HG03025 (cell line): ENCODE measurements at regions not wholly inside any gene's neighbourhood (a gene's known extent, or its start where the extent isn't known, plus 50 kb on each side); places are given as distances from the start of the nearest gene placed in this dataset.
"Not testable (repeated sequence)": the region's sequence is repeated elsewhere in the genome, so short reads cannot be mapped to it uniquely, and the experiment has no call there.

Experiments used
- ATAC-seq: cut with Tn5 transposase; IDR thresholded peaks from one replicate; pipeline ENCODE4 v1.9.1; 2021; ENCODE audit warnings: mild to moderate bottlenecking, moderate library complexity; ENCODE audit not compliant: unreplicated experiment, low FRiP score

DNA sequence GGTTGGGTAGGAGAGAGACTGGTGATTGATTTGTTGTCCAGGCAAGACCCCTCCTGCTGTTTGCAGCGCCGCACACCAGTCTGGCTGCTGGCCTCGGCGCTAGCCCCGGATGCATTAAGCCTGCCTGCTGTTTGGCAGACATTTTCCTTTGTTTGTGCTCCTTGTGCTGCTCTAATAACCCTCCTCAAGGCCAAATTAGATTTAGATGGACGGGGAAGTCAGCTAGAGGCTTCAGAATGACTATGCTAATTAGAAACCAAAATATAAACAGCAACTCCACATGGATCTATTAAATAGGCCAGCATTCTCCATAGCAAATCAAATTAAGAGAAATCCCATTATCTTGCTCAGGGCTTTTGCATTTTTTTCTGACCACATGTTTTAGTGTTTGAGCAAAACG is 445.2 kb downstream of the SQOR start:
- no peak for ATAC-seq

- no peak for ATAC-seq
Measured at GRCh38 chr15:46088486-46089445, 453.9 kb downstream of the SQOR start.

GRCh38 chr15:46089467-46089935 is 454.7 kb downstream of the SQOR start:
- no peak for ATAC-seq

DNA sequence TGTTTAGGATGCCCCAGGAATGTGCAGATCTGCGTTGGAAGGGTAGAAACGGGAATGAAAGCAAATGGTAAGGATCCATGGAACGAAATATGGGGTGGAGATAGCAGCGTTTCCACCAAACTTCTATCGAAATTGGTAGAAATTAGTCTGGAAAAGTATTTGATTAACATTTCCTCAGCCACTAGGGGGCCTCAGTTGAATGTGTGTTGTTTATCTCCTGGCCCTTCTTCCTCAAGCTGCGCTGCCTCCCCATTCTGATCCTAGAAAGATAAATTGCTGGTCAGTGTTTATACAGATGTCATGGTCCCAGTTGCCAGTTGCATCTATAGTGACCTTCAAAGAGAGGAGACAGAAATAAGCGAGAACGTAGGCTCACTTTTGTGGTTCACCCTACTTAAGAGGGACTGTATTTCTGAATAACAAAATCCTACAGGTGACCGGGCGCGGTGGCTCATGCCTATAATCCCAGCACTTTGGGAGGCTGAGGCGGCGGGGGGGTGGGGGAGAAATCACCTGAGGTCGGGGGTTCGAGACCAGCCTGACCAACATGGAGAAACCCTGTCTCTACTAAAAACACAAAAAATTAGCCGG is 457.1 kb downstream of the SQOR start:
- ATAC-seq = no peak

DNA sequence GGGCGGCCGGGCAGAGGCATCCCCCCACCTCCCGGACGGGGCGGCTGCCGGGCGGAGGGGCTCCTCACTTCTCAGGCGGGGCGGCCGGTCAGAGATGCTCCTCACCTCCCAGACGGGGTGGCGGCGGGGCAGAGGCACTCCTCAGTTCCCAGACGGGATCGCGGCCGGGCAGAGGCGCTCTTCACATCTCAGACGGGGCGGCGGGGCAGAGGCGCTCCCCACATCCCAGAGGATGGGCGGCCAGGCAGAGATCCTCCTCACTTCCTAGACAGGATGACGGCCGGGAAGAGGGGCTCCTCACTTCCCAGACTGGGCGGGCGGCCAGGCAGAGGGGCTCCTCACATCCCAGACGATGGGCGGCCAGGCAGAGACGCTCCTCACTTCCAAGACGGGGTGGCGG is 463.2 kb downstream of the SQOR start:
- not testable (repeated sequence) for ATAC-seq

DNA sequence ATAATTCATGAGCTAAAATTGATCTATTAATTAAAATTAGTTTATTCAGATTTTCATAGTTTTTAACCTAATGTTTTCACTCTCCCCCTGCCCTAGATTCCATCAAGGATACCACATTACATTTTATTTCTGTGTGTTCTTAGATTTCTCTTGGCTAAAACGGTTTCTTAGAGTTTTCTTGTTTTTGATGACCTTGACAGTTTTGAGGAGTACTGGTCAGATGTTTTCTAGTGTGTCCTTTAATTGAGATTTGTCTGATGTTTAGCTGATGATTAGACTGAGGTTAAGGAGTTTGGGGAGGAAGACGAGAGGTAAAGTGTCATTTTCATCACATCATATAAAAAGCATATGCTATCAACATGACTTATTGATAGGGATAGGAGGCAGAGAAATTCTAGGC is 475.9 kb downstream of the SQOR start:
- no peak for ATAC-seq

GRCh38 chr15:46111730-46112129 is 476.9 kb downstream of the SQOR start:
- no peak for ATAC-seq

GRCh38 chr15:46117071-46117470 is 482.2 kb downstream of the SQOR start:
- no peak for ATAC-seq

DNA sequence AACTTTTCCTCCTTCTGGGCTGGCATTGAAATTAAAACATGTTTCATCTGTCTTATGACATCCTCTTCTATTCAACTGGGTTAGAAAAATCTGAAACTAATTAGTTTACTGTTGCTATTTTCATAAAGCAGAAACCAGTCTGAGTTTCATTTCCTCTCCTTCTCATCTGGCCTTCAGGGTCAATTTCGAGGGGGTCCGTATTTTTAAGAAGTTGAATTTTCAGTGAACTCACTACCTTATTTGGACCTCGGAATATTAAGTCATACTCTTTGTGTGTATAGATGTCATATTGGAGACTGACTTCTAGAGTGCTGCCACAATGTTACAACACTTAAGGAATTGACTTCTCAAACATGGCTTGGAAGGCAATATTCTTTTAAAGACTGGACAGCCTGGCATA is 485.9 kb downstream of the SQOR start:
- ATAC-seq = no peak

- ATAC-seq = no peak
Measured at GRCh38 chr15:46121441-46121840, 486.6 kb downstream of the SQOR start.

DNA sequence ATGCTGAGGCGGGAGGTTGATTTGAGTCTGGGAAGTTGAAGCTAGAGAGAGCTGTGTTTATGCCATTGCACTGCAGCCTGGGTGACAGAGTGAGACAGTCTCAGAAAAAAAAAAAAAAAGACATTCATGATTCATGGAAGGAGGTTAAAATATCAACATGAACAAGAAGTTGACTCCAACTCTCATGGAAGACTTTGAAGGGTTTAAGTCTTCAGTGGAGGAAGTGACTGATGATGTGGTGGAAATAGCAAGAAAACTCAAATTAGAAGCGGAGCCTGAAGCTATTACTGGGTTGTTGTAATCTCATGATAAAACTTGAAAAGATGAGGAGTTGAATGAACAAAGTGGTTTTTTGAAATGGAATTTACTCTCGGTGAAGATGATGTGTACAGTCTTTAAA is 491.8 kb downstream of the SQOR start:
- ATAC-seq = no peak

GRCh38 chr15:46127361-46127874 is 492.6 kb downstream of the SQOR start:
- no peak for ATAC-seq

DNA sequence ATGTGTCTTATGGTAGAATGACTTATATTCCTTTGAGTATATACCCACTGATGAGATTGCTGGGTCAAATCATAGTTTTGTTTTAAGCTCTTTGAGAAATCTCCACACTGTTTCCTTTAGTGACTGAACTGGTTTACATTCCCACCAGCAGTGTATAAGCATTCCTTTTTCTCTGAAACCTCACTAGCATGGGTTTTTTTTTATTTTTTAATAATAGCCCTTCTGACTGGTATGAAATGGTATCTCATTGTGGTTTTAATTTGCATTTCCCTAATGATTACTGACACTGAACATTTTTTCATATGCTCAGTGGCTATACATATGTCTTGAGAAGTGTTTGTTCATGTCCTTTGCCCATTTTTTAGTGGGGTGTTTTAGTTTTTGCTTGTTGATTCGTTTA is 494.3 kb downstream of the SQOR start:
- ATAC-seq = no peak

DNA sequence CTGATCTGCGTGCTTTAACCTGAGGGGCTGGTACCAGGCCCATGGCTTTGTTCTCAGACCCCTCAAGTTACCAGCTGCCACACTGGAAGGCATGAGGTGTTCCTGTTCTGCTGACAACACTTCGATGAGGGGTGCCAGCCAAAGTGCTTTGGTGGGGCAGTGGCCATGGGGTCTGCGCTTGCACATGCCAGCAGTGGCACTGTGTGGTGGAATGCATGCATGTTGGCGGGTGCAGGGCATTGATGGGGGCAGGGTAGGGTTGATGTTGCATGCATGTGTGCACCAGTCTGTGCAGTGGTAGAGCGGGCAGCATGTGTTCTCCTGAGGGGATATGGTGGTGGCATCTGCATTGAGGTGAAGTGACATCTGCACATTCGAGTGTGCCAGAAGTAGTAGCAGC is 497.0 kb downstream of the SQOR start:
- ATAC-seq = no peak

DNA sequence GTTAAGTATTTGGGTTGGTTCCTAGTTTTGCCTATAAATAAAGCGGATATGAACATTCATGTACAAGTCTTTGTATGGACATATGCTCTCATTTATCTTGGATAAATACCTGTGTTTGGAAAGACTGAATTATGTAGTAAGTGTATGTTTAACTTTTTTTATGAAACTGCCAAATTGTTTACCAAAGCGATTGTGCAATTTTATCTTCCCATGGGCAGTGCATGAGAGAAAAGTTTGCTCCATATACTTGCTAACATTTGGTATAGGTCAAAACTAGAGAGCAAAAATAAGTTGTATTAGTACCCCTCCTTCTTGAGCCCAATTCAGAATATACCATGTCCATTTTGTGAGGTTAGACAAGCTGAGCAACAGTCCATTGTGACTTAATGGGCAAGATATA is 502.6 kb downstream of the SQOR start:
- no peak for ATAC-seq

DNA sequence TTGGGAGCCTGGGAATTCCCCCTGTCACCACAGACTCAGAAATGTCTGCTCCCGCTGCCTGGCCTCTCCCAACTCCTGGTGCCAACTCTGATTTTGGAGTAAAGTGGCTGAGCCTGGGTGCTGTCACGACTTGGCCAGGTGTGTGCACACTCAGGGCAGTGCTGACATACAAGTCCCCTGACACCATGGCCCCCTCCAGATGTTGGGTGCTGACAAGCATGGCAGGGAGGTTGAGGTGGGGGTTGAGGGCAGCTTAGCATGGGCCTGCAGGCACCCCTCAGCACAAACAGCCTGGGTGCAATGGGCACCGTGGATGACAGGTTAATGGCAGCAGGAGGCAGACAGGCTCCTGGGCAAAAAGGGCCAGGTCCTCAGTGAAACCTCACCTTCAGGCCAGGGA is 511.2 kb downstream of the SQOR start:
- ATAC-seq = no peak

- no peak for ATAC-seq
Measured at GRCh38 chr15:46146915-46147314, 512.1 kb downstream of the SQOR start.

DNA sequence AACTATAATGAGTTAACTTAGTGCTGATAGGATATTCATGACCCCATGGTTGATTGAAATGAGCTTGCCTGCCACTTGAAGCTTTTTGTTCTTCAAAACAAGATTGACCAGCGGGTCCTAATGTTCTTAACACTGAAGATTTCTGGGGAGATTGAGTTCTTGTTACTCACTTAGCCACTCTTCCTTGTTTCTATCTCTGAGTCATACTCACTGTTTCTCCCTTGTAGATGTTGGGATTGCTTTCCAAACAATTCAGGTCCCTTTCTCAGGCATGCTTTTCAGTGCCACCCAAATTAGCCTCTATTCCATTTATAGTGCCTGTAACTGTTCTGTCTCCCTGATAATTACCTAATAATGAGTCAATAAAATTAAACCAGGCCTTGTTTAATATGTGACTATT is 517.0 kb downstream of the SQOR start:
- no peak for ATAC-seq

- ATAC-seq = no peak
Measured at GRCh38 chr15:46166750-46167149, 531.9 kb downstream of the SQOR start.

DNA sequence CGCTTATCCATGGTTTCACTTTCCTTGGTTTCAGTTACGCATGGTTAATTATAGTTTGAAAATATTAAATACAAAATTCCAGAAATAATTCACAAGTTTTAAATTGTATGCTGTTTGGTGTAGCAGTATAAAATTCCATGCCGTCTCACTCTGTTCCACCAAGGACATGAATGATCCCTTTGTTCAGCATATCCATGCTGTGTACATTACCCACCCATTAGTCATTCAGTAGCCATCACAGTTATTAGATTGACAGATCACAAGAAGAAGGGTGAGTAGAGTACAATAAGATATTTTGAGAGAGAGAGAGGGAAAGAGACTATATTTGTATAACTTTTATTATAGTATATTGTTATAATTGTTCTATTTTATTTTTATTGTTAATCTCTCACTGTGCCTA is 535.5 kb downstream of the SQOR start:
- ATAC-seq = no peak

GRCh38 chr15:46174122-46174521 is 539.3 kb downstream of the SQOR start:
- no peak for ATAC-seq

GRCh38 chr15:46177219-46177618 is 542.4 kb downstream of the SQOR start:
- ATAC-seq = no peak
